Chondrocyte (in vitro differentiated cells): ENCODE measurements at regions not wholly inside any gene's neighbourhood (a gene's known extent, or its start where the extent isn't known, plus 50 kb on each side); places are given as distances from the start of the nearest gene placed in this dataset.
A peak's percentile ranks its signal among the peaks of the same experiment; 100 is the strongest.

Experiments used
- DNase-seq: peaks from one replicate; pipeline ENCODE4 v3.0.0; 2021; ENCODE audit warnings: mixed read lengths, low spot score
- H3K27ac Mint-ChIP-seq: one replicate; pipeline ENCODE4 v1.8.0; 2021; ENCODE audit warnings: mild to moderate bottlenecking, moderate library complexity, mixed read lengths; ENCODE audit not compliant: unreplicated experiment
- H3K27me3 Mint-ChIP-seq: 2 replicates; pipeline ENCODE4 v1.8.0; 2021; ENCODE audit warnings: low read depth, mixed read lengths
- H3K36me3 Mint-ChIP-seq: 2 replicates; pipeline ENCODE4 v1.8.0; 2021; ENCODE audit warnings: low read depth, mixed read lengths
- H3K4me1 Mint-ChIP-seq: 2 replicates; pipeline ENCODE4 v1.8.0; 2021; ENCODE audit warnings: low read depth, mild to moderate bottlenecking, mixed read lengths
- H3K4me3 Mint-ChIP-seq: one replicate; pipeline ENCODE4 v1.8.0; 2021; ENCODE audit warnings: mild to moderate bottlenecking, moderate library complexity, mixed read lengths; ENCODE audit not compliant: unreplicated experiment
- H3K9me3 Mint-ChIP-seq: 2 replicates; pipeline ENCODE4 v1.8.0; 2021; ENCODE audit warnings: low read depth, mixed read lengths
- CTCF ChIP-seq: fragments of 200-600 bp; sonication (generic); IDR thresholded peaks from 2 replicates; pipeline ENCODE4 v1.5.0; 2021; ENCODE audit warnings: antibody characterized with exemption, mild to moderate bottlenecking, moderate library complexity

DNA sequence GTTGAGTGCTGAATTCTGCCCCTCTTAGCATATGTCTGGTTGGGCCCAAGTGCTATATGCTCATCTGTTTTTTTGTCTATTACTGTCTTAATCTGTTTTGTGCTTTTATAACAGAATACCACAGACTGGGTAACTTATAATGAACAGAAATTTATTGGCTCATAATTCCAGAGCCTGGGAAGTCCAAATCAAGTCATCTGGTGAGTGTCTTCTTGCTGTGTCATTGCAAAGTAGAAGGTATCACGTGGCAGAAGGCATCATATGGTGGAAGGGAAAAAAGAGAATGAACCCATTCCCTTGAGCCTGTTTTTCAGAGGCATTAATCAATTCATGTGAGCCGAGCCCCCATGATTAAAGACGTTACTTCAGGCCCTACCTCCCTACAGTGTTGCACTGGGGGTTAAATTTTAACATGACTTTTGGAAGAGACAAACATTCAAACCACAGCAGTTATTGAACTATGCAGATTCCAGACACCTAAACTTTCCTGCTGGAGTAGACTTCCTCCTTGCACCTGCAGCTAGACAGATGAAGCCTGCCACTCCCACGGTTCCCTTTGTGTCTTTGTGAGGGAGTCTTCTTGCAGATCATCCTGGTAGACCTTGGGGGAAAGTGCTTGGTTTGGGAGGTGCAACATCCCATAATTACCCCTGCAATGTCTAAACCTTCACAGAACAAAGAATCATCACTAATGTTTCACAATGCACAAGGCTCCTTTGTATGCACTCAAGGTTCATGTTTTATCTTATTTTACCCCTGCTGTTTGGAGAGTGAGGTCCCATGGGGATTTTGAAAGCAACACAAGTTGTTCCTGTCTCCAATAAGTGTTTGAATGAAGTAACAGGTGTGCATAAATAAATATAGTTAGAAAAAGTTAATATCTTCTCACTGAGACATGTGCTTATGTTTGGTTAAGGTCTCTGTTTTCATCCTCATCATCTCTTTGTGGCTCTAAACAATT, 64.7 kb upstream of the XCR1 start:
- no peak for DNase-seq
- Mint-ChIP-seq H3K27me3 (peaks cover 13% of the 10 kb centered on the region), H3K4me1 (peaks cover 3% of the 10 kb centered on the region), H3K27ac (no peak overlapping the region), H3K36me3 (no peaks in the 10 kb centered on the region), H3K9me3 (peaks cover 4% of the 10 kb centered on the region), H3K4me3 (no peak overlapping the region)
- TF ChIP-seq CTCF, result no peak

- TF ChIP-seq CTCF, result no peak
- peaks cover 4% of the 10 kb centered on the region for H3K9me3 Mint-ChIP-seq
- no peak overlapping the region for H3K27ac Mint-ChIP-seq
- H3K27me3 Mint-ChIP-seq, result peaks cover 16% of the 10 kb centered on the region
- no peak overlapping the region for H3K4me3 Mint-ChIP-seq
- H3K36me3 Mint-ChIP-seq, result no peaks in the 10 kb centered on the region
- peaks cover 3% of the 10 kb centered on the region for H3K4me1 Mint-ChIP-seq
- no peak for DNase-seq
Observed at GRCh38 chr3:46091046-46091445, 63.8 kb upstream of the XCR1 start.

DNA sequence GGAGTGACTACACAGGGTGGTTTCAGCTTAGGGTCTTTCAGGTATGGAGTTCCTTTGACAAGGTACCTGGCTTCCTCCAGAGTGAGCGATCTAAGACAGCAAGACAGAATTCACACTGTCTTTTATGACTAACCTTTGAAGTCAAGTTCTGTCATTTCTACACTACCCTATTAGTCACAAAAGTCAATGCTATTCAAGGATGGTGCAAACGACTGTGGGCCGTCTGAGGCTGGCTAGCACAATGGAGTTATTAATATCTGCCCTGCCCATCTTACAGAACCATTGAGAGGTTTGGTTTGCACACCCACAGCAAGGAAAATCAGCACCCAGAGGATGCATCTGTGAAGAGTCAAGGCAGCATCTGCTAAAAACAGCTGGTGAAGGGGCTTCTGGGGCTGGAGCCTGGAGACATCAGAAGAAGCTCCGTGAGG, 62.9 kb upstream of the XCR1 start:
- H3K27ac Mint-ChIP-seq, result no peak overlapping the region

DNA sequence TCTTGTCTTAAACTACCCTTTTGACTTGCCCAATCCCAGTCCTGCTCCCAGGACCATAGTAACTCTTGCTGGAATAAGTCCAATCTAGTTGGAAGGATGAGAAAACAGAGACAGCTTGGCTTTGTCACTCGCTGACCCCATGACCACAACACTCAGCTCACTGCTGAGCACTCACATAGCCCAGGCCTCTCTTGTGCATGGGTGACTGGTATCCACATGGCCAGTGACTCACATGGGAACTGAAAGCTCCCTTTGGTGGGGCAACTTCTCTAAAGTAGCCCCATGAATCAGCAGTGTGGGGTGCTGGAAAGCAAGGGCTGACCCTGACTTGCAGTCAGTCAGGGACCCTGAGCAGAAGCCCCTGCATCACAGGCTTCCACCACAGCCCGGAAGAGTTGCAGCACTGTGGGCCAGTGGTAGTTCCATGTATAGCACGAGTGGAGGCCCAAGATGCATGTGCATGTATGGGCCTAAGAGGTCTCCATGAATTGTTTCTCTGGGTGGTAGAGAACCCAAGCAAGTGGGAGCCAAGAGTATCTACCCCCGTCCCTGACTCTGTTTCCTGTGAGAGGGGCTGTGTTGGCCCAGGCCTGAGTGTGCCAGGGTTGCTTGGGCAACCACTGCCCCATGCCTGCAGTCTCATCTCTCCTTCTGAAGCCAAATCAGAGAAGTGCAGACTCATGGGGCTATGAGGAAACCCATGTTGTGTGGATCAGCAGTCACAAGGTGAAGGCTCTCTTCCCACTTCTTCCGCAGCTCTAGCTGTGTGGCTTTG, 62.1 kb upstream of the XCR1 start:
- H3K9me3 Mint-ChIP-seq, result no peaks in the 10 kb centered on the region
- TF ChIP-seq CTCF, result no peak
- H3K4me1 Mint-ChIP-seq, result peaks cover 3% of the 10 kb centered on the region
- H3K27ac Mint-ChIP-seq, result no peak overlapping the region
- H3K27me3 Mint-ChIP-seq, result peaks cover 13% of the 10 kb centered on the region
- H3K36me3 Mint-ChIP-seq, result no peaks in the 10 kb centered on the region
- no peak overlapping the region for H3K4me3 Mint-ChIP-seq
- no peak for DNase-seq

More for the DNA sequence above, 62.9 kb upstream of the XCR1 start:
- H3K4me3 Mint-ChIP-seq, result no peak overlapping the region
- H3K36me3 Mint-ChIP-seq, result no peaks in the 10 kb centered on the region
- peaks cover 16% of the 10 kb centered on the region for H3K27me3 Mint-ChIP-seq
- peaks cover 3% of the 10 kb centered on the region for H3K4me1 Mint-ChIP-seq
- peaks cover 2% of the 10 kb centered on the region for H3K9me3 Mint-ChIP-seq
- TF ChIP-seq CTCF, result no peak
- DNase-seq, result no peak

DNA sequence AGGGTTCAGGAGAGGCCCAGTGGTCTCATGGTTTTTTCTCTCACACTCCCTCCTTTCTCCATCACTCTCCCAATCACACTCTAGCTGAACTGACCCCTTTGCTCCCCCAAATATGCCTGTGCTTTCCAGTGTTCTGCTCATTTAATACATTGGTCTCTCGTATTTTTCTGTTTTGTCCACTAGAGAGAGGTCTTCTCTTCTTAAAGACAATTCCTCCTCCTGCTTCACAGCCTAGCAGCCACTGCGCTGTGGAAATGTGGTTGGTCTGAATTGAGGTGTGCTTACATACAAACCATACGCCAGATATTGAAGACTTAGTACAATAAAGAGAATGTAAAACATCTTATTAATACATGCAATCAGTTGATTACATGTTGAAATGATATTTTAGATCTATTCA, 60.6 kb upstream of the XCR1 start:
- no peak for DNase-seq
- Mint-ChIP-seq H3K9me3 (no peaks in the 10 kb centered on the region), H3K27ac (no peak overlapping the region), H3K4me3 (no peak overlapping the region), H3K27me3 (peaks cover 10% of the 10 kb centered on the region), H3K36me3 (no peaks in the 10 kb centered on the region), H3K4me1 (peaks cover 3% of the 10 kb centered on the region)
- peak; percentile 65 for TF ChIP-seq CTCF
